Astrocyte of the cerebellum (primary cell): ENCODE measurements at regions not wholly inside any gene's neighbourhood (a gene's known extent, or its start where the extent isn't known, plus 50 kb on each side); places are given as distances from the start of the nearest gene placed in this dataset.

Experiments used
- DNase-seq: peaks from one replicate; pipeline ENCODE4 v3.0.0-alpha.2; 2011; ENCODE audit warnings: low read depth
- H3K4me3 ChIP-seq: 2 replicates; pipeline ENCODE4 v1.5.1; 2011; ENCODE audit warnings: mild to moderate bottlenecking, low read depth, low read length, moderate library complexity
- in situ Hi-C: cut with HindIII; loops from 2 replicates; pipeline ENCODE4 v1.10.0; 2017; ENCODE audit warnings: low sequenced_read_pairs
- TF ChIP-seq, protein P1 (sequence below): IDR thresholded peaks from 2 replicates; pipeline ENCODE4 v1.5.1; 2012; ENCODE audit warnings: low read length, low read depth, moderate library complexity, mild to moderate bottlenecking; ENCODE audit errors: missing control alignments

DNA sequence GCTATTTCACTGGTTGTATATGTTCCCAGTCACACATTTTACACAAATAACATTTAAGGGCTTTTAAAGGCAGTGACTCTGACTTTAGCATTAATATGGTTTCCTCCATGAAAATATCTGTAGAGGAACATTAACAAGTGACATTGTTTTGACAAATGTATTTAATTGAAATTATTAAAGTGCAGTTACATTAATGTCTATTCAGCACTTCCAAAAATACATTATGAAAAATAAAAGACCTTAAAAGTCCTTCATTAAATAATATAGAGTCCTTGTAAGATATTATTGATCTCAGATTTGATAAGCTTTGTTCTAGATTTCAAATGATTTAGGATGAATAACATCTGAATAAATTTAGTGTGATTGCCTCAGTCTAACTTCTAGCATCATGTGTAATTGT is 951.9 kb upstream of the CHORDC1 start:
- DNase-seq = no peak
- H3K4me3 ChIP-seq = no peak overlapping the region
- TF ChIP-seq, protein P1, sequence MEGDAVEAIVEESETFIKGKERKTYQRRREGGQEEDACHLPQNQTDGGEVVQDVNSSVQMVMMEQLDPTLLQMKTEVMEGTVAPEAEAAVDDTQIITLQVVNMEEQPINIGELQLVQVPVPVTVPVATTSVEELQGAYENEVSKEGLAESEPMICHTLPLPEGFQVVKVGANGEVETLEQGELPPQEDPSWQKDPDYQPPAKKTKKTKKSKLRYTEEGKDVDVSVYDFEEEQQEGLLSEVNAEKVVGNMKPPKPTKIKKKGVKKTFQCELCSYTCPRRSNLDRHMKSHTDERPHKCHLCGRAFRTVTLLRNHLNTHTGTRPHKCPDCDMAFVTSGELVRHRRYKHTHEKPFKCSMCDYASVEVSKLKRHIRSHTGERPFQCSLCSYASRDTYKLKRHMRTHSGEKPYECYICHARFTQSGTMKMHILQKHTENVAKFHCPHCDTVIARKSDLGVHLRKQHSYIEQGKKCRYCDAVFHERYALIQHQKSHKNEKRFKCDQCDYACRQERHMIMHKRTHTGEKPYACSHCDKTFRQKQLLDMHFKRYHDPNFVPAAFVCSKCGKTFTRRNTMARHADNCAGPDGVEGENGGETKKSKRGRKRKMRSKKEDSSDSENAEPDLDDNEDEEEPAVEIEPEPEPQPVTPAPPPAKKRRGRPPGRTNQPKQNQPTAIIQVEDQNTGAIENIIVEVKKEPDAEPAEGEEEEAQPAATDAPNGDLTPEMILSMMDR = no peak
- in situ Hi-C loops = no loop called here

DNA sequence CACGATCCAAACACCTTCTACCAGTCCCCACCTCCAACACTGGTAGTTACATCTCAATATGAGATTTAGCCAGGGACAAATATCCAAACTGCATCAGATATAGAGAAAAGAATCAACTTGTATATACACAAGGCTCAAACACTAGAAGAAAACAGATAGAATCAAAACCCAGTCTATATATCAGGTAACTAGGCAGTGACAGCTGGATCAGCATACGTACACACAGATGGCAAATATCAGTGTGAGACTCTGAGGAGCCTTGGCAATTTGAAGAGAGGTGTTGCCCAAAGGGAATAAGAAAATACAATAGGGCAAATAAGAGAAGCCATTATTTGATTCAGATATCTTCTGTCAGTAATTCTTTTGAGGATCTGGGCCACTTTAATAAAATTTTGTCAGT is 951.3 kb upstream of the CHORDC1 start:
- TF ChIP-seq, protein P1 = no peak
- in situ Hi-C loops = no loop called here
- no peak overlapping the region for H3K4me3 ChIP-seq
- DNase-seq = no peak

DNA sequence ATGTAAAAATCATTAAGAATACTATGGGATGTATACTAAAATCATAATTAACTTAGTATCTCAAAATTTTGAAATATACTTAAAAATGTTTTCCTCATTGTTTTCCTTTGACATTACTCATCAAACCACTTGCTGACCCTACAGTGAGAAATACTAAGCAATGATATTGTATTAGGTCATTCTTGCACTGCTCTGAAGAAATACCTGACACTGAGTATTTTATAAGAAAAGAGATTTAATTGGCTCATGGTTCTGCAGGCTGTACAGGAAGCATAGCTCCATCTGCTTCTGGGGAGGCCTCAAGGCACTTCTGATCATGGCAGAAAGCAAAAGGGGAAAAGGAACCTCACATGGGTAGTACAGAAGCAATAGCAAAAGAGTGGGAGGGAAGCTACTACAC is 950.9 kb upstream of the CHORDC1 start:
- in situ Hi-C loops = no loop called here
- peak; percentile 4 for DNase-seq
- no peak overlapping the region for H3K4me3 ChIP-seq
- TF ChIP-seq, protein P1 = no peak

DNA sequence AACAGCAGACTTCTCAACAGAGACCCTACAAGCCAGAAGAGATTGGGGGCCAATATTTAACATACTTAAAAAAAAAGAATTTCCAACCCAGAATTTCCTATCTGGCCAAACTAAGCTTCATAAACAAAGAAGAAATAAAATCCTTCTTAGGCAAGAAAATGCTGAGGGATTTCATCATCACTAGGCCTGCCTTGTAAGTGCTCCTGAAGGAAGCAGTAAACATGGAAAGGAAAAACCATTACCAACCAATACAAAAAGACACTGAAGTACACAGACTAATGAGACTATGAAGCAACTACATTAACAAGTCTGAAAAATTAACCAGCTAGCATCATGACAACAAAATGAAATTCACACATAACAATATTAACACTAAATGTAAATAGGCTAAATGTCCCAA is 947.9 kb upstream of the CHORDC1 start:
- TF ChIP-seq, protein P1 = no peak
- no peak for DNase-seq
- H3K4me3 ChIP-seq = no peak overlapping the region
- in situ Hi-C loops = no loop called here

DNA sequence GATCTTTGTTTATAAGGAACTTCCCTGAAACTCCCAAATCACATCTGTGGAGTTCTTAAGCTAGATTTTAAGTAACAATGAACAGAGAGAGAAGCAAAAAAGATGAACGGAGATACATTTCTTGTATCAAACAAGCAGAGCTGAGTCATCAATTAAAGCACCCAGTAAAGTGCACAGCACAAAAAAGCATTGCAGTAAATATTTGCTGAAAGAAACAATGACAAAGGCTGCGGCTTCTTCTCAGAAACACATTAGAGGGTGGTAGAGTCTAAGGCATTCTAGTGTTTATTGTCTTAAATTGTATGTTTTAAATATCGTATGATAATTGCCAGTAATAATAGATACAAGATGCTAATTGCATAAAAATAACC is 941.6 kb upstream of the CHORDC1 start:
- TF ChIP-seq, protein P1 = no peak
- in situ Hi-C loops = no loop called here
- no peak for DNase-seq
- H3K4me3 ChIP-seq = no peak overlapping the region

DNA sequence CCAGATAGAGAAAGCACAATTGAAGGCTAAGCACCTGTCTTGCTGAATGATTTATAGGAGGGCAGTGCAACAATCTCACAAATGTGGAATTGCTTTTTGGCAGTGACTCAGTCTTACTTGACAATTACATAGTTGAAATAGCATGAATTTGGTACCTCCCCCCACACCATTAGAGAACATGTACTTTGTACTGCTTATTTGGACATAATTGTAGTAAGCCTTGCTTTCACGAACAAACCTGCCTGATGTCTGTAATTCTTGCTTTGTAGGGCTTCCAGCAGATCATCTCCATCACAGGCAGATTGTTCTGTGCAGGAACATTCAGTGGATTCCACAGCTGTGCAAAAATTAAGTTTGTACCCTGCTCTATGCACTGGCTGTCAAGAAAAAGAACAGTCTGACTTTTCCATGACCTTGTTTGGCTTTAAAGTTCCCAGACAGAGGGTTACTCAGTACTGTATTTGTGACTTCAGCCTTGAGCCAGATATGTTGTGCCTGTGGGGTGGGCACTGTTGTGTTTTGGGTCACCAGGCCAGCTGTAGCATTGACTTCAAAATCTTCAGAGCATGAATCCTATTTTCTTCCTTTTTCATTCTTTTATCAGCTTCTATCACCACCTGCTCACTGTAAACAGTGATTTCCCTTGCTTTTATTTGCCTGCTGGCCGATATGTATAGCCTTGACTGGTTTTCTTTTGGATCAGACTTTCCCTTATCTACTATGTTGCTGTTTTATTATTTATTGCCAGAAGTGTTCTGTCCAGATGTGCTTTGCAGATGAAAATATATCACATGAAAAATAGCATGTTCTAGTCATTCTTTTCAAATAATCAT is 941.0 kb upstream of the CHORDC1 start:
- in situ Hi-C loops = no loop called here
- DNase-seq = peak; percentile 37
- TF ChIP-seq, protein P1 = no peak
- H3K4me3 ChIP-seq = no peak overlapping the region

DNA sequence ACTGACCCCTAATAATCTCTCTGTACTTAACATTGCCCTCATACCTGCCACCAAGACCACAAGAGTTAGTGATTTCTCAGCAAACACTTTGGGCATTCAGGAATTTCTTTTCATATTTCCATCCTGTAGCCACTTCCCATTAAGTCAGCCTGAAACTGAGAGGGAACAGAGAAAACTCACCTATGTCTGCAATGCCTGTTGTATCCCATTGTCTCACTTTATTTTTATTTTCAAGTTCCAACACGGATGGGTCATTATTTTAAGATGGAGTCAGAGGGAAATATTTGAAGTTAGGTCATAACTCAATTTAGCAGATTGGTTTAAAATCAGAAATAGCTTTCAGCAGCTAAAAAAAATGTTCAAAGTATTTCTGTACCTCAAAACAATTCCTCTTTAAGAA is 937.8 kb upstream of the CHORDC1 start:
- in situ Hi-C loops = no loop called here
- H3K4me3 ChIP-seq = no peak overlapping the region
- no peak for DNase-seq
- TF ChIP-seq, protein P1 = no peak
